NCI-H748 treated with DMSO at 0.1 percent for 48 hours (cell line): ENCODE measurements at regions not wholly inside any gene's neighbourhood (a gene's known extent, or its start where the extent isn't known, plus 50 kb on each side); places are given as distances from the start of the nearest gene placed in this dataset.
"Not testable (repeated sequence)": the region's sequence is repeated elsewhere in the genome, so short reads cannot be mapped to it uniquely, and the experiment has no call there.

Experiments
- DNase-seq: peaks from one replicate; lab custom pipeline; 2025; lab: John Stamatoyannopoulos, UW

GRCh38 chr10:7027237-7027912, 383.5 kb downstream of the SFMBT2 start:
- no peak for DNase-seq

- no peak for DNase-seq
Measured at GRCh38 chr10:7026818-7027217, 384.0 kb downstream of the SFMBT2 start.

GRCh38 chr10:7025296-7025695, 385.5 kb downstream of the SFMBT2 start:
- DNase-seq, result no peak

- DNase-seq, result no peak
Measured at GRCh38 chr10:7015457-7015856, 395.4 kb downstream of the SFMBT2 start.

- no peak for DNase-seq
Measured at GRCh38 chr10:7014721-7015120, 396.1 kb downstream of the SFMBT2 start.

- no peak for DNase-seq
Measured at GRCh38 chr10:7011994-7012393, 398.8 kb downstream of the SFMBT2 start.

GRCh38 chr10:7008645-7009044, 402.2 kb downstream of the SFMBT2 start:
- DNase-seq, result no peak

- no peak for DNase-seq
Measured at GRCh38 chr10:7007600-7008190, 403.1 kb downstream of the SFMBT2 start.

- no peak for DNase-seq
Measured at GRCh38 chr10:7006566-7006965, 404.3 kb downstream of the SFMBT2 start.

- DNase-seq, result no peak
Measured at GRCh38 chr10:7003831-7004395, 406.9 kb downstream of the SFMBT2 start.

- no peak for DNase-seq
Measured at GRCh38 chr10:7000061-7000460, 410.8 kb downstream of the SFMBT2 start.

- no peak for DNase-seq
Measured at GRCh38 chr10:6999232-6999925, 411.5 kb downstream of the SFMBT2 start.

GRCh38 chr10:6997509-6997908, 413.3 kb downstream of the SFMBT2 start:
- no peak for DNase-seq

GRCh38 chr10:6996431-6996830, 414.4 kb downstream of the SFMBT2 start:
- no peak for DNase-seq

- no peak for DNase-seq
Measured at GRCh38 chr10:6995831-6996230, 415.0 kb downstream of the SFMBT2 start.

GRCh38 chr10:6995341-6995740, 415.3 kb upstream of the PRKCQ start:
- no peak for DNase-seq

- no peak for DNase-seq
Measured at GRCh38 chr10:6990891-6991290, 410.8 kb upstream of the PRKCQ start.

- DNase-seq, result no peak
Measured at GRCh38 chr10:6988654-6989053, 408.6 kb upstream of the PRKCQ start.

GRCh38 chr10:6987536-6987945, 407.5 kb upstream of the PRKCQ start:
- no peak for DNase-seq

GRCh38 chr10:6986927-6987326, 406.9 kb upstream of the PRKCQ start:
- DNase-seq, result no peak

- DNase-seq, result no peak
Measured at GRCh38 chr10:6985644-6986043, 405.6 kb upstream of the PRKCQ start.

- no peak for DNase-seq
Measured at GRCh38 chr10:6984971-6985370, 404.9 kb upstream of the PRKCQ start.

GRCh38 chr10:6984016-6984415, 403.9 kb upstream of the PRKCQ start:
- DNase-seq, result not testable (repeated sequence)
